Fibroblast of skin of scalp (primary cell): ENCODE measurements at regions not wholly inside any gene's neighbourhood (a gene's known extent, or its start where the extent isn't known, plus 50 kb on each side); places are given as distances from the start of the nearest gene placed in this dataset.
A peak's percentile ranks its signal among the peaks of the same experiment; 100 is the strongest.
"Not testable (repeated sequence)": the region's sequence is repeated elsewhere in the genome, so short reads cannot be mapped to it uniquely, and the experiment has no call there.

ENCODE experiments used
- DNase-seq: peaks from one replicate; pipeline ENCODE4 v3.0.0-alpha.2; 2013

DNA sequence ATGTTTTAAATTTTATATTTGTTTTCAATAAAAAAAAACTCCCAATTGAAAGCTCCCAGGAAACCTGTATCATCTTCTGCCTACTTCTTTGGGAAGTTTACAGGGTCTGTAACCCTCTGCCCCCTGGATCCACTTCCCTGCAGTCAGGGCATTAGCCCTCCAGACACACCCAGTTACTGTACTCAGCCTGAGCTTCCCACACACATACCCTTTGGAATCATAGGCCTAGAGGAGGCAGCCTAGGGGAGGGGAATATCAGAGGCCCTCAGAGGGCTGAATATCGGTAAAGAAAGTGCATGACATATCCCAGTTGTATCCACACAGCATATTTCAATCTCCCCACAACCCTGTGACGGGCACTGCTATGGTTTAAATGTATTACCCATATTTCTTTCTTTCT is 56.2 kb upstream of the TFPI start:
- DNase-seq, result not testable (repeated sequence)

DNA sequence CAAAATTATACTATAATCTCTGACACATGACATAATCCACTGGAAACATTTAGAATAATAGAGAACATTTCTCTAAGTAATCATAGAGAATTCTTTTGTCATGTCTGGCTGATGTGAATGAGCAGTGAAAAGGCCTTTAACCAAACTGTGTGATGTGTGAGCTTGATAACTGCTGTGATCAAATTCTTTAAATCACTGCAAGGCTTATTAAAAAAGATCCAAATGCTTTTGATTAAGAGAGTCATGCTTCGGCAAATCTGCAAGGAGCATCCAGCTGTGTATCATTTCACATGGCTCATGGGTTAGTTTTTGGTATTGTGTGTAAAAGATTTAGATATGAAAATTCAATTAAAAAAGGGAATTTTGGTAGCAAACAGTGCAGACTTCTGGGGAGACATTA is 58.6 kb upstream of the TFPI start:
- peak; percentile 25 for DNase-seq

DNA sequence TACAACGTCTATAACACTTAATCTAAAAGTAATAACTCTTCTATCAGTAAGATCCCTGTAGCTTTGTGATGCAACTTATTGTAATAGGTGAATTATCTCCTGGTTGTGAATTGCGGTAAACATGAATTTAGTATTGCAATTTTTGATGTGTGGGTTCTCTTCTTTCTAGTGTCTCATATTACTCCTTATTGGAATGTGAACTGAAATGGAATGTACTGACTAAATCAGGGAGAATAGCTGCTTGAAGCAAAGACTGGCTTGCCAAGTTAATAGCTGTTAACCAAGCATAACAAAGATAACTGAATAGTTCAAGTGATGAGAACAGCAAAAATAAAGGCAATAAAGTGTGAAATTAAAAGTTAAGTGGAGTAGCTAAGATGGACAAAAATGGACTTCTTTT is 60.5 kb upstream of the TFPI start:
- DNase-seq, result peak; percentile 61

DNA sequence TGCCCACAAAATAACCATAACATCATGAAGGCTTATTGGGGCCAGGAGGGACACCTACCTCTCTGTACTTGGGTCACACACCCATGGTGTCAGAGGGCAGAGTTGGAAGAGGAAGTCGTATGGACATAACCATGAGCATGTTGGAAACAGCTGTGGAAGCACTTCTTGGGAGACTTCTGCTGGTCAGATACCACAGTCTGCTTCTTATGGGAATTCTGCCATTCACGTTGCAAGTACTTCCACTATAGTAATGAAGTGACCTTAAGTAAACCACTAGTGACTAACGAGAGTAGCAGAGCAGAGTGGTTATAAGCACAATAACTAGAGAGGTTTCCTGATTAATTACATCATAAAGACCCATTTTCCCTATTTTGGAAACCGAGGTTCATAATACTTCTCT is 61.1 kb upstream of the TFPI start:
- peak; percentile 6 for DNase-seq

DNA sequence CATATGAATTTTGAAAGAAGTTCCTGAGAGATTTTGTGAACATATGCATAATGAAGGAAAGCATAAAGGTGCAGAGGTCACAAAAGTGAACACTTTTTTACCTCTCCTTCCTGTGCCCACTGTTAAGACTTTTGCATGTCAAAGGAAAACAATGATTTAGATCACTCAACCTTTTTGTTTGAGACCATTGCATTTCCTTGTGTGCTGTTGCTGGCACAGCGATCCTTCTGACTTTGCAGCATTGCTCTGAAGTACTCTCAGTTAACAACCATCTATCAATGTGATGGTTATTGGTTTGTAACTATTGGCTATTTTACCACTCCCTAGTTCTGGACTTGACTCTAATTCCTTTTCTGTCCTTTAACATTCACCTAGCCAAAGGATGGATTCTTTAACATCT is 61.7 kb upstream of the TFPI start:
- no peak for DNase-seq

DNA sequence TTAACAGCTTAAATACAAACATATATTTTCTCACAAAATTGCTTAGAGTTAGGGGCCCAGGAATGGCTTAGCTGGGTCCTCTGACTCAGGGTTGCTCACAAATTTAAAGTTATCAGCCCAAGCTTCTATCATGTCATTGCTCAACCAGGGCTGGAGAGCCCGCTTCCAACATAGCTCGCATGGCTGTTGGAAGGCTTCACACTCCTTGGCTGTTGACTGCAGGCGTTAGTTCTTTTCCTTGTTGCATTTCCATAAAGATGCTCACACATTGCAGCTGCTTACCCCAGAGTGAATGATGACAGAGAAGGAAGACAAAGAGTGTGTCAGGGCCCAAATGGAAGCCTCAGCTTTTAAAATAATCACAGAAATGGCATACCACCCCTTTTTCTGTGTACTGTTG is 62.9 kb upstream of the TFPI start:
- no peak for DNase-seq

DNA sequence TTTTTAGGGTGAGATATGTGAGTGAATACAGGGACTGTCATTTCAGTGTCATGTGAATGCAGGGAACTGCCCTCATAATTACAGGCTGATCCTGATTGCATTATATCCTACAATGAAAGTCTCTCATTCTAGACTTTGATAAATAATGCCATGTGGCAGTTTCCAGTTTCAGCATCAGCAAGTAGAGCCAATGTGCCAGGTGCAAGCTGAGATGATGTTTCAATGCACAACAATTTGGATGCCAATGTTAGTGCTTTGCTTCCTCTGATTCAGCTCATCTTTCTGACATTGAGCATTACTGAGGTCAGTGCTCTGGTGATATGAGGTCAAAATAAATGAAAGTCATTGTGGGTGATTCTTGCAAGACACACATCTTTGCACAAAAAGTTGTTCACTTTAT is 63.7 kb upstream of the TFPI start:
- no peak for DNase-seq

DNA sequence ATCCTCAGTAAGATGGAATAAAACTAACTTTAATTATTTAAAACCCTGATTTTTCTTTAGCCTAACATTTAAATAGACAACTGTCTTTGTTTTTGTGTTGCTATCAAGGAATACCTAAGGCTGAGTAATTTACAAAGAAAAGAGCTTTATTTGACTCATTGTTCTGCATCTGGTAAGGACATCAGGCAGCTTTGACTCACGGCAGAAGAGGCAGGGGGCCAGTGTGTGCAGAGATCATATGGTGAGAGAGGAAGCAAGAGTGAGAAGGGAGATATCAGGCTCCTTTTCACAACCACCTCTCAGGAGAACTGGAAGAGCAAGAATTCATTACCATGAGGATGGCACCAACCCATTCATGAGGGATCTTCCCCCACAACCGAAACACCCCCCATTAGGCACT is 64.6 kb upstream of the TFPI start:
- peak; percentile 24 for DNase-seq

DNA sequence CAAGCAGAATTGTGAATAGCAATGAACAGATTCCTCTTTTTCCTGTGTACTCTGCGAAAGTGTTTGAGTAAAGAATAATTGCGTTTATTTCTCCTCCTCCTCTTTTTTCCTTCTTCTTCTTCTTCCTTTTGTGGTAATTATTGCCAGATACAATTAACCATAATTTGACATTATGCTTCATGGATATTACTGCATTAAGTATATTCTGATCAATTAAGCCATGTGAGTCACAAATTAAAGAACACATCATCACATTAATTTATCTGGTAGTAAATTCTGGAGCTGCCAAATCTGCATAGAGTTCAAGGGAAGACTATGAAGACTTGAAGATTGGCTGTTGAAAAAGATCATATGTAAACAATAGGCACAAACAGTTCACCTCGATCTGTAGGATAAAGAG is 72.9 kb upstream of the TFPI start:
- no peak for DNase-seq

DNA sequence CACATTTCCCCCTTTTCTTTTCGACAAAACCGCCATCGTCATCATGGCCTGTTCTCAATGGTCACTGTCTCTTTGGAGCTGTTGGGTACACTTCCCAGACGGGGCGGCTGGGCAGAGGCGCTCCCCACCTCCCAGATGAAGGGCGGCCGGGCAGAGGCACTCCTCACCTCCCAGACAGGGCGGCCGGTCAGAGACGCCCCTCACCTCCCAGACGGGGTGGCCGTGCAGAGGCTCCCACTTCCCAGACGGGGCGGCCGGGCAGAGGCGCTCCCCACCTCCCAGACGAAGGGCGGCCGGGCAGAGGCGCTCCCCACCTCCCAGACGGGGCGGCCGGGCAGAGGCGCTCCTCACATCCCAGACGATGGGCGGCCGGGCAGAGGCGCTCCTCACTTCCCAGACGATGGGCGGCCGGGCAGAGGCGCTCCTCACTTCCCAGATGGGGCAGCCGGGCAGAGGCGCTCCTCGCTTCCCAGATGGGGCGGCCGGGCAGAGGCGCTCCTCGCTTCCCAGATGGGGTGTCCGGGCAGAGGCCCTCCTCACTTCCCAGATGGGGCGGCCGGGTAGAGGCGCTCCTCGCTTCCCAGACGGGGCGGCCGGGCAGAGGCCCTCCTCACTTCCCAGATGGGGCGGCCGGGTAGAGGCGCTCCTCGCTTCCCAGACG is 82.6 kb upstream of the TFPI start:
- DNase-seq, result not testable (repeated sequence)

DNA sequence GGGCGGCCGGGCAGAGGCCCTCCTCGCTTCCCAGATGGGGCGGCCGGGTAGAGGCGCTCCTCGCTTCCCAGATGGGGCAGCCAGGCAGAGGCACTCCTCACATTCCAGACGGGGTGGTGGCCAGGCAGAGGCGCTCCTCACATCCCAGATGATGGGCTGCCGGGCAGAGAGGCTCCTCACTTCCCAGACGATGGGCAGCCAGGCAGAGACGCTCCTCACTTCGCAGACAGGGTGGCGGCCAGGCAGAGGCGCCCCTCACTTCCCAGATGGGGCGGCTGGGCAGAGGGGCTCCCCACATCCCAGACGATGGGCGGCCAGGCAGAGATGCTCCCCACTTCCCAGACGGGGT is 83.1 kb upstream of the TFPI start:
- not testable (repeated sequence) for DNase-seq

DNA sequence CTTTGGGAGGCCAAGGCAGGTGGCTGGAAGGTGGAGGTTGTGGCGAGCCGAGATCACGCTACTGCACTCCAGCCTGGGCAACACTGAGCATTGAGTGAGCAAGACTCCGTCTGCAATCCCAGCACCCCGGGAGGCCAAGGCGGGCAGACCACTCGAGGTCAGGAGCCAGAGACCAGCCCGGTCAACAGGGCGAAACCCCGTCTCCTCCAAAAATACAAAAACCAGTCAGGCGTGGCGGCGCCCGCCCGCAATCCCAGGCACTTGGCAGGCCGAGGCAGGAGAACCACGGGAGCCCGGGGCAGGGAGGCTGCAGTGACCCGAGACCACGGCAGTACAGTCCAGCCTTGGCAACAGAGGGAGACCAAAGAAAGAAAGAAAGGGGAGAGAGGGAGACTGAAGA is 83.5 kb upstream of the TFPI start:
- DNase-seq, result not testable (repeated sequence)

DNA sequence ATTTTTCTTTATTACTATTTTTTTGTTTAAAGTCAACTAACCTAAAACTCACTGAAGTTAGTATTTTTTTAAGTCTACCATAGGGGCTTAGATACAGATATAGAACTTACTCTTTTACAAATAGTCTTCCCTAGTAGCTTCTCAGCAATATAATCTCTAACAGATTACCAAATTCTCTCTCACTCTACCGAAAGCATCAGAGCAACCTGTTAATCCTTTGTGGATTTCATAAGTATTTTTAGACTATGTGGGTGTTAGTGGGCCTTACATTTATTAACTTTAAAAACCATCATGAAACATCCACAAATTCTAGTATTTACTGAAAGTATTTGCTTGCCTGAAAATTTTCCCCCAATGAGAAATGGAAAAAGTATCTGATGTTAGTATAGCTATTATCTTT is 84.6 kb upstream of the TFPI start:
- DNase-seq, result no peak

DNA sequence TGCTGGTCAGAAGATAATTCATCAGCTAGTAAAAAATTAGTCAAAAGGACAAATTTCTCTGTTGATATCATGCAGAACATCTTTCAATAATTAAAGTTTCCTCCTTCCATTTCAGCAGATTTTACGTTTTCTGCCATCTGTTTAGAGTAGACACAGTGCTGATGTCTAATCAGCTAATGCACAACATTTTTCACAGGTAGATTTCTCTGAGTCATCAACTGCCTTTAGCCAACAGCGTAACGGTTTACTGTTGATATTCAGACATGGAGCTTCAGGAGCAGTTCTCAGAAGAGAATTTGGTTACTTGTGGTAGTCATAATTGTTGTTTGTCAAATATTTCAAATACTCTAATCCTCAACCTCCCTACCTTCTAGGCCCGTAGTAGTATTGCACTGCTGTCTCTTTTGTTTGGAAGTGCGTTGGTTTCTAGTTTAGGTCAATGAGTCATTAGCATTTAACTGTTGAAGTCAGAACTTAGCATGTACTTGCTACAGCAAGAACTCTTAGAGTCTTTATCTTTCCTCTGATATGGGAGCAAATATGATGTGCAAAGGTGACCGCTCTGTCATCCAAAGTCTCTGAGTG is 86.8 kb upstream of the TFPI start:
- no peak for DNase-seq

DNA sequence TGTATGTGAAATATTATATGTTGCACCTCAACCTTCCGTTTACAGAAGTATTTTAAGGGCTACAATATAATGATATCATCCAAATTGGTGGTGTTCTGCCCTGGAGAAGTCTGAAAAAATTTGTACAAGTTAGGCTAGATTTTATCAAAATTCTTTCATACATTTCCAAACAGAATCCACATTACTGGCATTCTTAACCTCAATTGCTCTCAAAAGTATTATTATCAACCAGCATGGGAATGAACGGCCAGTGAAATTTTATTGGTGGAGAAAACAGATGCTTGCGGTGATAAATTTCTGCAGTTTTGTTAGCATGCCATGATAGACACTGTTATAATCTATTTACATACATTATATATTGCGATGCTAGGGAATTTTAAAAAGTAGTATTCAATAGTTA is 88.3 kb upstream of the TFPI start:
- peak; percentile 12 for DNase-seq

DNA sequence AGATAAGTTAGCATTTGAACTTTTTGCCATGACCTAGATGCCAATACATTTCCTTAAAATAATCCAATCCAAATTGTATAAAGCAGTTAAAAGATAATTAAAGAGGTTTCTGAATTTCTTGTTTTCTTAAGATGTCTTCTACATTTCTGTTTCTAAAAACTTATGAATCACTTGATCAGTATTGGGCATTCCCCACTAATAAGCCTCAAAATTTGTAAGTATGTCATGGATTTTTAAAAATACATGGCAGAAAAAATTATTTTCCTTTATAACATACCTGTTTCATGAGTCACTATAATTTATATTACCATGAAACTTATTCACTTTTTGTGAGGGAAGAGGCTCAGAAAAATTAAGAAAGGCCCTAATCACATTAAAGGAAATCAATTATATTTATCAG is 90.3 kb upstream of the TFPI start:
- DNase-seq, result peak; percentile 60

DNA sequence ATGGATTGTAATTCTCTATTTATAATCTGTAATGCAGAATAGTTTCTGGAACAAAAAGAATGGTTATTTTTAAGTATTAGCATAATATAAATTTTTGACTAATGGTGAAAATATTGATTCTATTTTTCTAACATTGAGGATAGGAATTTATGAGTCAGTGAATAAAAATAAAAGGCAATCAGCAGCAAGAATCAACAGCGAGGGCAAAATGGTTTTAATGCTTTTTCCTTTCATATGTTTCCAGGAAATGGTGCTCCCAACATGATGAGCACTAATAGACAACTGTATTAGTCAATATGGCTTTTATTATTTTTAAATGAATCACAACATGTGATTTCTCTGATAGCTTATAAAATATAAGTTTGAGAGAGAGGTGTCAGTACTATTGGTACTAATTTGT is 90.7 kb upstream of the TFPI start:
- DNase-seq, result peak; percentile 78

DNA sequence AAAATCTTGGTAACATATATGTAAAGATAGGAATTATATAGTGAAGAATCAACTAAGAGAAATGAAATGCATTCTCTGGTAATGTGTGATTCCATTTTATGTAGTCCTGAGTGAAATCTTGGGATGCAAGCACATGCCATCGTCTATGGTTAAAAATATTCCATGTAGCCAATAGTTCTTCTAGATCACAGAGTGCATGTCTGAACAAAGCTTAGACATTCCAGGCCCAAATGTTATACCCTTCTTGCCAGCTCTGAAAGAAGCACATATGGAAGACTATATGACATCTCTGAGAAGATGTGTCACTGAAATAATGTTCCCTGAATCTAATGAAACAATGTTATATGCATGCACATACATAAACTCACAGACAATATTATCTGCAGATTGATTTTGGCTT is 92.3 kb upstream of the TFPI start:
- DNase-seq, result peak; percentile 32

DNA sequence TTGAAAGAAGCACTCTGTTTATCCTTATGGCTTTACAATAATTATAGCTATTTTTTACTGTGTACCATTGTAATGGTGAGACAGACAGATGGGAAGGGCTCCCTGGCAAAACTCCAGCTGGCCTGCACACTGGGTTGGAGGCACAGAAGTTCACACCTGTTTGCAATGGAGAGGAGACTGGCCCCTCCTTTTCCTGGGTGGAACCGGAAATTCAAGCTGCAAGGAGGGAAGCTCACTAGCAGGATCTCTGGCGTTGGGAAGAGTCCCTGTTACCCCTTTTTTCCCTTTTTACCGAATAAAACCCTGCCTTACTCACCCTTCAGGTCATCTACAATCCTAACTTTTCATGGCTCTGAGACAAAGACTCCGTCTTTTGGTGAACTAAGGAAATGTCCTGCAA is 100.3 kb upstream of the TFPI start:
- no peak for DNase-seq

DNA sequence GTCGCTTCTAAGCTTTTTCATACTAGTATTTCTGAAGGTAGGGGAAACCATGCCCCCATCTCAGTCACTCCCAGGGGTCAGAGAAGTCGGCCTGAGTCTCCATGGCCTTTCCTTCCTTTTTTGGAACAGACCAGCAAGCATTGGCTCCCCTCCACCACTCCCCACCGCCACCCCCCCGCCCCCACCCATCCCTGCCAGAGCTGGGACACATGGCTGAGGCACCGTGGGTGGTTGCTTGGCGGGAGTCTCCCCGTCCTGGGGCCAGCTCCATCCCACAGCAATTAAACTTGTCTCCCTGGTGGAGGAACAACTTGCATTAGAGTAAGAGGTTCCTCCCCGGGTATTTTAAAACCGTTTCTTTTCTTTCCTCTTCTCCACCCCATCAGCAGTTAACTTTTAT is 100.8 kb upstream of the TFPI start:
- no peak for DNase-seq

DNA sequence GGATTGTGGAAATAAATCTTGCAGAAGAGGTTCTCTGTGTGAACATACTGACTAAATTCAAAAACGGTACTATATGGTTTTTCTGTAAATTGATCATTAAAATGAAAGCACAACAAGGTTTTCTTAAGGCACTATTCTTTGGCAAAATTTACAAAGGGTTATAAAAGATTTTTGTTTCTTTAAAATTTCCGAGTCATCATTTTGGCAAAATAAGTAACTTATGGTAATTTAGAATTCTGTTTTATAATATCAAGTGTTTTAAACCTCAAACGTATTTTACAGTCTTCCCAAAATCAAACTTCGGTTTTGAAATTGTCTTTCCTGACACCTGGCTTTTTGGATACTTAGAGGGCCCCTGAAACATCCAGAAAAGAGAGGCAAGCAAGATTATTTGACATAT is 101.9 kb upstream of the TFPI start:
- DNase-seq, result no peak

DNA sequence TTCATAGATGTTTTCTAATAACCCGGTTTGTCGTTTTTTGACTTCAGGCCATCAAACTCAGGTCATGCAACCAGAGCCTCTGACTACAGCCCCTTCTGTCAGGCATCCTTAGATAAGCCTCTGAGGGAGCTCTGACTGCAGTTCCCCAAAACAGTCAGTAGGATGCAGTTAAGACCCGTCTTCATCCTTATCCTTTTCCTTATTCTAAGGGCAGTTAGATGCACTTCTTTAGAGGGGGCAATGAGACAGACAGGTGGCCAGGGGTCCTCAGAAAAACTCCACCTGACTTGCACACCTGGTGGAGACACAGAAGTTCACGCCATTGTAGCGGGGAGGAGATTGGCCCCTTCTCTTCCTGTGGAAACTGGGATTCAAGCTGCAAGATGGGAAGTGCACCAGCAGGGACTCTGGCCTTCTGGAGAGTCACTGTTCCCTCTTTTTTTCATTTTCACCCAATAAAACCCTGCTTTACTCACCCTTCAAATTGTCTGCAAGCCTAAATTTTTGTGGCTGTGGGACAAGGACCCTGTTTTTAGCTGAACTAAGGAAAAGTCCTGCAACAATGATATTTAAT is 104.8 kb upstream of the TFPI start:
- DNase-seq, result peak; percentile 37

DNA sequence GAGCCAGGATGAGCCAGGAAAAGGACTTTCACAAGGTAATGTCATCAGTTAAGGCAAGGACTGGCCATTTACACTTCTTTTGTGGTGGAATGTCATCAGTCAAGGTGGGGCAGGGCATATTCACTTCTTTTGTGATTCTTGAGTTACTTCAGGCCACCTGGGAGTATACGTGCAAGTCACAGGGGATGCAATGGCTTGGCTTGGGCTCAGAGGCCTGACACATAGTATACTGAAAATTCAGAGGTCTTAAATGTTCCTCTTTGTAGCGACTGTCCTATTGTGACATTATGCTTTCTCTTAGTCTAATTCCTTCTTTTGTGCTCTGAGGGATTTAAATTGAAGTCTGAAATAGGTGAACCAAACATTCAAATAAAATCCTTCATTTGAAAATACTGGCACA is 121.8 kb upstream of the TFPI start:
- DNase-seq, result not testable (repeated sequence)

DNA sequence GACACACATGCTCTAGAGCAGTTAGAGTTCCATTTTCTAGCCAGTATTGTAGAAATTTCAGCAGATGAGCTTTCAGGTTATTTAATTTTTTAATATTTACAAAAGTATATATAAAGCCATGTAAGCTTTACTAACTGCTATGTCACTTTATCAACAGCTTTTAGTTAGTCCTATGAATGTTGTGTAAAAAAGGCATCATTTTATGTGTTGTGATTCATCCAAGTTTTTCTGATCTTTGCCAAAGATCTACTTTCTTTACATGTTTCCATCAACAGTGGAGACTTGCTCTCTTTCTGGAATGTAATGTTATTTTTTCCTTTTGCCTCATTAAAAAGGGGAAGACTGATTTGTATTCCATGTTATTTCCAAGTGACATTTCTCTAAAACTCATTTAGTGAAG is 125.2 kb upstream of the TFPI start:
- no peak for DNase-seq

DNA sequence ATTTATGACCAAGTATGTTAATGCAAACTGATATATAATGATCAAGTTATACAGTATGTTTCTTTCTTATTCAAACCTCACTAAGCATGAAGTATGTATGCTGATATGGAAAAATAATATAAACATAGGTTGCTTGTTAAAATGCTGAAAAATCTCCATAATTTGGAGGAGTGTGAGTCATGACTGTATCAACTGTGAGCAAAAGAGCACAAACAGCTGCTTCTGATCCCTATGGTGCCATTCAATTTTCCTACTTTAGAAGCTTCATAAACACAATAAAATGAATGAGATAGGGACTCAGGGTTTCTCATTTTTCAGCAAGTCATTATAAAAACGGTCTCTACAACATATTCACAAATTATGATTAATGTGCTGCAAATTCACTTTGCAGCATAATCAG is 129.9 kb upstream of the TFPI start:
- no peak for DNase-seq
